ENCODE measurements at regions not wholly inside any gene's neighbourhood (a gene's known extent, or its start where the extent isn't known, plus 50 kb on each side); places are given as distances from the start of the nearest gene placed in this dataset.

- no peak overlapping the region for H3K4me3 ChIP-seq (ENCODE audit: low read depth in 1 of 2, low read length in 2 of 2)
- no peak overlapping the region for H3K9ac ChIP-seq (ENCODE audit: low read depth, low read length)
- no peaks in the 10 kb centered on the region for H3K9me3 ChIP-seq (ENCODE audit: insufficient read depth, low read length, severe bottlenecking)
- H3K4me1 ChIP-seq (ENCODE audit: insufficient read depth, low read length), result no peaks in the 10 kb centered on the region
- H4K20me1 ChIP-seq (ENCODE audit: insufficient read depth, low read length), result no peaks in the 10 kb centered on the region
- no peak overlapping the region for H3K4me2 ChIP-seq (ENCODE audit: insufficient read depth, low read length)
- no peak overlapping the region for H2AFZ ChIP-seq (ENCODE audit: low read depth, low read length)
- no peaks in the 10 kb centered on the region for H3K36me3 ChIP-seq (ENCODE audit: insufficient read depth, low read length)
- H3K27ac ChIP-seq (ENCODE audit: low read length), result no peak overlapping the region
- TF ChIP-seq EZH2 (IDR thresholded peaks at IDR 0.05; ENCODE audit: borderline replicate concordance, low read depth, low read length, severe bottlenecking) (no peak), CTCF (IDR thresholded peaks at IDR 0.05; ENCODE audit: borderline replicate concordance, extremely low read depth, low read length, poor library complexity, severe bottlenecking) (no peak)
- no peaks in the 10 kb centered on the region for H3K79me2 ChIP-seq (ENCODE audit: insufficient read depth, low read length)
- DNase-seq (no peak), ATAC-seq (ENCODE audit: insufficient read depth, low read depth) (no peak)
- H3K27me3 ChIP-seq (ENCODE audit: insufficient read depth, low read length, poor library complexity), result no peaks in the 10 kb centered on the region
Observed at GRCh38 chr6:167450626-167451025, 125.7 kb downstream of the TTLL2 start.

GRCh38 chr6:167452338-167453081, 127.6 kb downstream of the TTLL2 start:
- no peak for TF ChIP-seq EZH2 (IDR thresholded peaks at IDR 0.05; ENCODE audit: borderline replicate concordance, low read depth, low read length, severe bottlenecking)
- TF ChIP-seq CTCF (IDR thresholded peaks at IDR 0.05; ENCODE audit: borderline replicate concordance, extremely low read depth, low read length, poor library complexity, severe bottlenecking), result no peak
- no peaks in the 10 kb centered on the region for H3K9me3 ChIP-seq (ENCODE audit: insufficient read depth, low read length, severe bottlenecking)
- no peaks in the 10 kb centered on the region for H4K20me1 ChIP-seq (ENCODE audit: insufficient read depth, low read length)
- no peak overlapping the region for H3K4me3 ChIP-seq (ENCODE audit: low read depth in 1 of 2, low read length in 2 of 2)
- no peak overlapping the region for H3K27ac ChIP-seq (ENCODE audit: low read length)
- H3K4me2 ChIP-seq (ENCODE audit: insufficient read depth, low read length), result no peak overlapping the region
- H3K79me2 ChIP-seq (ENCODE audit: insufficient read depth, low read length), result no peaks in the 10 kb centered on the region
- H3K36me3 ChIP-seq (ENCODE audit: insufficient read depth, low read length), result no peaks in the 10 kb centered on the region
- no peak; the same call in 2 of the 3 replicates for ATAC-seq (ENCODE audit: insufficient read depth, low read depth)
- no peak overlapping the region for H3K9ac ChIP-seq (ENCODE audit: low read depth, low read length)
- DNase-seq, result no peak
- H3K27me3 ChIP-seq (ENCODE audit: insufficient read depth, low read length, poor library complexity), result no peaks in the 10 kb centered on the region
- no peak overlapping the region for H2AFZ ChIP-seq (ENCODE audit: low read depth, low read length)
- no peaks in the 10 kb centered on the region for H3K4me1 ChIP-seq (ENCODE audit: insufficient read depth, low read length)

GRCh38 chr6:167453082-167453446, 128.2 kb downstream of the TTLL2 start:
- Histone ChIP-seq H3K9me3 (ENCODE audit: insufficient read depth, low read length, severe bottlenecking) (no peaks in the 10 kb centered on the region), H3K9ac (ENCODE audit: low read depth, low read length) (no peak overlapping the region), H2AFZ (ENCODE audit: low read depth, low read length) (no peak overlapping the region), H3K36me3 (ENCODE audit: insufficient read depth, low read length) (no peaks in the 10 kb centered on the region), H4K20me1 (ENCODE audit: insufficient read depth, low read length) (no peaks in the 10 kb centered on the region), H3K4me3 (ENCODE audit: low read depth in 1 of 2, low read length in 2 of 2) (no peak overlapping the region), H3K27me3 (ENCODE audit: insufficient read depth, low read length, poor library complexity) (no peaks in the 10 kb centered on the region), H3K79me2 (ENCODE audit: insufficient read depth, low read length) (no peaks in the 10 kb centered on the region), H3K4me1 (ENCODE audit: insufficient read depth, low read length) (no peaks in the 10 kb centered on the region), H3K27ac (ENCODE audit: low read length) (no peak overlapping the region), H3K4me2 (ENCODE audit: insufficient read depth, low read length) (no peak overlapping the region)
- TF ChIP-seq EZH2 (IDR thresholded peaks at IDR 0.05; ENCODE audit: borderline replicate concordance, low read depth, low read length, severe bottlenecking), result no peak
- no peak for TF ChIP-seq CTCF (IDR thresholded peaks at IDR 0.05; ENCODE audit: borderline replicate concordance, extremely low read depth, low read length, poor library complexity, severe bottlenecking)
- no peak for ATAC-seq (ENCODE audit: insufficient read depth, low read depth)
- no peak for DNase-seq
